CD4-positive, CD25-positive, alpha-beta regulatory T cell (primary cell): ENCODE measurements at regions not wholly inside any gene's neighbourhood (a gene's known extent, or its start where the extent isn't known, plus 50 kb on each side); places are given as distances from the start of the nearest gene placed in this dataset.
"Not testable (repeated sequence)": the region's sequence is repeated elsewhere in the genome, so short reads cannot be mapped to it uniquely, and the experiment has no call there.

Experiments
- ATAC-seq, 2 donors: fragments of 150-1000 bp; cut with Tn5 transposase; one replicate each; pipeline ENCODE4 v1.10.0; 2021; ENCODE audit warnings: low read depth in 2 of 2, moderate number of reproducible peaks in 2 of 2, moderate library complexity in 1 of 2
- DNase-seq, 3 donors: peaks; one replicate each; pipeline versions ENCODE4 v3.0.0 to v3.0.0-alpha.2; 2012 to 2022; ENCODE audit warnings: mixed read lengths in 1 of 3
- H3K27ac ChIP-seq: one replicate; pipeline ENCODE4 v1.7.0; 2013; ENCODE audit warnings: mild to moderate bottlenecking, low read length; ENCODE audit not compliant: insufficient read depth, poor library complexity, severe bottlenecking
- H3K27me3 ChIP-seq: one replicate; pipeline ENCODE4 v1.7.0; 2013; ENCODE audit warnings: low read length; ENCODE audit not compliant: control insufficient read depth, insufficient read depth
- H3K36me3 ChIP-seq: one replicate; pipeline ENCODE4 v1.7.0; 2013; ENCODE audit warnings: mild to moderate bottlenecking, low read length, moderate library complexity; ENCODE audit not compliant: control insufficient read depth, insufficient read depth
- H3K4me1 ChIP-seq: 2 replicates; pipeline ENCODE4 v1.7.0; 2013; ENCODE audit warnings: mild to moderate bottlenecking, low read length; ENCODE audit not compliant: insufficient read depth, control insufficient read depth, poor library complexity, severe bottlenecking
- H3K4me3 ChIP-seq: one replicate; pipeline ENCODE4 v1.7.0; 2013; ENCODE audit warnings: low read depth, mild to moderate bottlenecking, low read length, moderate library complexity
- H3K9me3 ChIP-seq, 2 experiments: 1 replicate in 1 of 2; 2 replicates in 1 of 2; pipeline ENCODE4 v1.7.0; 2013; ENCODE audit warnings: low read length in 2 of 2, mild to moderate bottlenecking in 1 of 2, moderate library complexity in 1 of 2; ENCODE audit not compliant: control insufficient read depth in 2 of 2
- H3K27ac Mint-ChIP-seq, 3 donors: one replicate each; pipeline ENCODE4 v1.8.0; 2020 to 2022; ENCODE audit warnings: mild to moderate bottlenecking in 3 of 3, mixed read lengths in 3 of 3, moderate library complexity in 2 of 3
- H3K27me3 Mint-ChIP-seq: one replicate; pipeline ENCODE4 v1.8.0; 2022; ENCODE audit warnings: mild to moderate bottlenecking, mixed read lengths
- H3K36me3 Mint-ChIP-seq: one replicate; pipeline ENCODE4 v1.8.0; 2020; ENCODE audit warnings: mixed read lengths
- H3K4me1 Mint-ChIP-seq, 4 donors: one replicate each; pipeline ENCODE4 v1.8.0; 2020 to 2022; ENCODE audit warnings: mixed read lengths in 4 of 4, mild to moderate bottlenecking in 1 of 4
- H3K4me3 Mint-ChIP-seq, 4 donors: one replicate each; pipeline ENCODE4 v1.8.0; 2020 to 2022; ENCODE audit warnings: mild to moderate bottlenecking in 4 of 4, mixed read lengths in 4 of 4, moderate library complexity in 3 of 4
- H3K9me3 Mint-ChIP-seq, 7 donors: one replicate each; pipeline ENCODE4 v1.8.0; 2020 to 2022; ENCODE audit warnings: mixed read lengths in 7 of 7, mild to moderate bottlenecking in 3 of 7, moderate library complexity in 2 of 7

DNA sequence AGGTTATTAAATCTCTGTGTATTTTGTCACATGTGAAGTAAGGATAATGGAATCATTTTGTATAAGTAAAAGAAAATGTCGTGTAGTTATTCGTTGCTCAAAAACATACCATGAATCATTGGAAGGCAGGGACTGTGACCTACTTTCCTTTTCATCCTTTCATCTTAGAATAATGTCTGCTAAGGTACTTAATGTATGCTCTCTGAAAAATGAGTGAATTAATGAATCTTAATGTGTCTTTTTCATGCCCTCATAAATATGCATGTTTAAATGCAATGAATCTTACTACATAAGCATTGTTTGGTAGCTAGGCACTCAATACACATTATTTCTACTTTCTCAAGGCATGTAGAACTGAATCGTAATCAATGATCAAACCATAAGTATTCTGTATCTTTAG lies 343.9 kb downstream of the MAGEB5 start:
- ATAC-seq, result no peak
- no peaks in the 10 kb centered on the region for H3K4me1 Mint-ChIP-seq
- no peak overlapping the region for H3K27ac ChIP-seq

GRCh38 chrX:26558719-26559386 lies 342.9 kb downstream of the MAGEB5 start:
- H3K27ac ChIP-seq, result no peak overlapping the region
- Mint-ChIP-seq H3K9me3 (peaks cover 0 to 6% (median 0%) of the 10 kb centered on the region in 7 donors), H3K4me3 (no peak overlapping the region), H3K4me1 (no peaks in the 10 kb centered on the region), H3K27ac (no peak overlapping the region), H3K27me3 (no peaks in the 10 kb centered on the region), H3K36me3 (no peaks in the 10 kb centered on the region)
- H3K36me3 ChIP-seq, result no peaks in the 10 kb centered on the region
- H3K27me3 ChIP-seq, result no peaks in the 10 kb centered on the region
- H3K9me3 ChIP-seq, result peaks cover 0 to 1% of the 10 kb centered on the region in 2 experiments
- H3K4me1 ChIP-seq, result no peaks in the 10 kb centered on the region
- H3K4me3 ChIP-seq, result no peak overlapping the region
- DNase-seq (no peak), ATAC-seq (no peak)

More for the DNA sequence above, 343.9 kb downstream of the MAGEB5 start:
- no peaks in the 10 kb centered on the region for H3K36me3 ChIP-seq
- no peak overlapping the region for H3K4me3 ChIP-seq
- Mint-ChIP-seq H3K36me3 (no peaks in the 10 kb centered on the region), H3K9me3 (peaks cover 0 to 11% (median 0%) of the 10 kb centered on the region in 7 donors), H3K4me3 (no peak overlapping the region), H3K27me3 (no peaks in the 10 kb centered on the region), H3K27ac (no peak overlapping the region)
- H3K27me3 ChIP-seq, result no peaks in the 10 kb centered on the region
- peaks cover 0 to 1% of the 10 kb centered on the region in 2 experiments for H3K9me3 ChIP-seq
- H3K4me1 ChIP-seq, result no peaks in the 10 kb centered on the region
- no peak for DNase-seq

GRCh38 chrX:26557691-26558321 lies 341.8 kb downstream of the MAGEB5 start:
- H3K4me1 Mint-ChIP-seq, result no peaks in the 10 kb centered on the region
- H3K9me3 Mint-ChIP-seq, result peaks cover 0 to 6% (median 0%) of the 10 kb centered on the region in 7 donors
- H3K4me3 Mint-ChIP-seq, result no peak overlapping the region
- no peaks in the 10 kb centered on the region for H3K36me3 Mint-ChIP-seq
- Histone ChIP-seq H3K4me3 (no peak overlapping the region), H3K27ac (no peak overlapping the region), H3K27me3 (no peaks in the 10 kb centered on the region), H3K4me1 (no peaks in the 10 kb centered on the region), H3K36me3 (no peaks in the 10 kb centered on the region), H3K9me3 (peaks cover 0 to 1% of the 10 kb centered on the region in 2 experiments)
- no peaks in the 10 kb centered on the region for H3K27me3 Mint-ChIP-seq
- H3K27ac Mint-ChIP-seq, result no peak overlapping the region
- ATAC-seq, result no peak
- DNase-seq, result no peak

GRCh38 chrX:26525768-26526167 lies 309.8 kb downstream of the MAGEB5 start:
- H3K36me3 Mint-ChIP-seq, ATAC-seq, H3K27me3 Mint-ChIP-seq, H3K27ac ChIP-seq, DNase-seq, H3K27me3 ChIP-seq, H3K4me3 Mint-ChIP-seq, H3K4me1 Mint-ChIP-seq, H3K9me3 ChIP-seq, H3K36me3 ChIP-seq, H3K4me3 ChIP-seq, H3K4me1 ChIP-seq, H3K27ac Mint-ChIP-seq, H3K9me3 Mint-ChIP-seq: not testable (repeated sequence)

GRCh38 chrX:26522501-26522900 lies 306.5 kb downstream of the MAGEB5 start:
- Histone ChIP-seq H3K36me3 (no peaks in the 10 kb centered on the region), H3K4me1 (no peaks in the 10 kb centered on the region), H3K27me3 (no peaks in the 10 kb centered on the region), H3K4me3 (no peak overlapping the region), H3K27ac (no peak overlapping the region), H3K9me3 (no peaks in the 10 kb centered on the region)
- Mint-ChIP-seq H3K27ac (no peak overlapping the region), H3K36me3 (no peaks in the 10 kb centered on the region), H3K9me3 (peaks cover 0 to 5% (median 1%) of the 10 kb centered on the region in 7 donors), H3K27me3 (no peaks in the 10 kb centered on the region), H3K4me1 (no peaks in the 10 kb centered on the region), H3K4me3 (no peak overlapping the region)
- DNase-seq (no peak), ATAC-seq (no peak)

GRCh38 chrX:26511589-26512363 lies 295.8 kb downstream of the MAGEB5 start:
- DNase-seq (no peak), ATAC-seq (no peak)
- Mint-ChIP-seq H3K4me1 (no peaks in the 10 kb centered on the region), H3K27me3 (no peaks in the 10 kb centered on the region), H3K9me3 (peaks cover 0 to 3% (median 0%) of the 10 kb centered on the region in 7 donors), H3K4me3 (no peak overlapping the region), H3K36me3 (no peaks in the 10 kb centered on the region), H3K27ac (no peak overlapping the region)
- Histone ChIP-seq H3K27me3 (no peaks in the 10 kb centered on the region), H3K27ac (no peak overlapping the region), H3K9me3 (no peaks in the 10 kb centered on the region), H3K36me3 (no peaks in the 10 kb centered on the region), H3K4me1 (no peaks in the 10 kb centered on the region), H3K4me3 (no peak overlapping the region)

DNA sequence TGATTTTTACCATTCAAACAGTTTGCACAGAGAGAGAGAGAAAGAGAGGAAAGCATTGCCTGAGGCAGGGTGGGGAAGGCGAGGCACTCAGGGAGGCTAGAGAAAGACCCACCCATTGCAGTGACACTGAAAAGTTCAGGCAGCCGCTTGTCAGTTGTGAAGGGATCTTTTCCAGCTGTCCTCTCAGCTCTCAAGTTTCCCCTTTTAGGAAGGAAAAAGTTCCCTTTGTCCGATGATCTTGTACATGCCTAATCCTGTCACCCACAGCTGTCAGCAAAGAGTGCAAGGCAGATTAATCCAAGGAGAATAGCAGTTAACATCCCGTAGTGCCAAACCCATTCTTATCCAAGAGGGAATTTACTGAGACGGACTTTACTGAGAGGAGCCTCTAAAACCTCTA lies 255.0 kb downstream of the MAGEB5 start:
- H3K4me3 Mint-ChIP-seq, result no peak overlapping the region
- Histone ChIP-seq H3K27me3 (no peaks in the 10 kb centered on the region), H3K36me3 (no peaks in the 10 kb centered on the region), H3K4me1 (no peaks in the 10 kb centered on the region), H3K9me3 (no peaks in the 10 kb centered on the region), H3K27ac (no peak overlapping the region), H3K4me3 (no peak overlapping the region)
- no peaks in the 10 kb centered on the region for H3K36me3 Mint-ChIP-seq
- peaks cover 0 to 11% (median 2%) of the 10 kb centered on the region in 7 donors for H3K9me3 Mint-ChIP-seq
- no peaks in the 10 kb centered on the region for H3K4me1 Mint-ChIP-seq
- ATAC-seq, result no peak
- no peak for DNase-seq
- H3K27ac Mint-ChIP-seq, result no peak overlapping the region
- no peaks in the 10 kb centered on the region for H3K27me3 Mint-ChIP-seq
